Aorta (tissue), 5 donors: ENCODE measurements at regions not wholly inside any gene's neighbourhood (a gene's known extent, or its start where the extent isn't known, plus 50 kb on each side); places are given as distances from the start of the nearest gene placed in this dataset.

Source experiments
- ATAC-seq: fragments of 200-7000 bp; cut with Tn5 transposase; one replicate; pipeline ENCODE4 v1.9.1; 2022; ENCODE audit warnings: moderate library complexity; ENCODE audit not compliant: low FRiP score
- DNase-seq, 2 donors: peaks; one replicate each; pipeline ENCODE4 v3.0.0-alpha.2; 2020
- H3K27ac ChIP-seq, 2 donors: one replicate each; pipeline ENCODE4 v1.5.1; 2013; ENCODE audit warnings: low read length in 2 of 2, mild to moderate bottlenecking in 2 of 2, moderate library complexity in 2 of 2, control low read depth in 1 of 2, inconsistent platforms in 1 of 2, low read depth in 1 of 2
- H3K27me3 ChIP-seq, 2 donors: one replicate each; pipeline ENCODE4 v1.6.1; 2013; ENCODE audit warnings: control low read depth in 1 of 2, low read length in 1 of 2, mild to moderate bottlenecking in 1 of 2, moderate library complexity in 1 of 2; ENCODE audit not compliant: insufficient read depth in 2 of 2, control insufficient read depth in 1 of 2
- H3K36me3 ChIP-seq, 2 donors: one replicate each; pipeline ENCODE4 v1.6.1; 2013; ENCODE audit warnings: control low read depth in 1 of 2, low read length in 1 of 2, mild to moderate bottlenecking in 1 of 2; ENCODE audit not compliant: insufficient read depth in 2 of 2, control insufficient read depth in 1 of 2
- H3K4me1 ChIP-seq, 2 donors: one replicate each; pipeline ENCODE4 v1.6.1; 2013; ENCODE audit warnings: low read length in 2 of 2, control low read depth in 1 of 2, mild to moderate bottlenecking in 1 of 2, moderate library complexity in 1 of 2; ENCODE audit not compliant: insufficient read depth in 2 of 2, control insufficient read depth in 1 of 2
- H3K4me3 ChIP-seq, 2 donors: one replicate each; pipeline ENCODE4 v1.5.1; 2013; ENCODE audit warnings: low read length in 2 of 2, control low read depth in 1 of 2, mild to moderate bottlenecking in 1 of 2
- H3K9me3 ChIP-seq: one replicate; pipeline ENCODE4 v1.6.1; 2013; ENCODE audit warnings: mild to moderate bottlenecking, low read length; ENCODE audit not compliant: control insufficient read depth
- WGBS, 2 donors: extraction: QIAGEN DNeasy Blood & Tissue Kit; methylation state at CpG; one replicate each; pipeline ENCODE4 v1.1.7; 2013; 5-methylcytosine and 5-hydroxymethylcytosine counted together
- intact Hi-C, 2 donors: fragments of 100-400 bp; cut with DNase I; formaldehyde crosslinking; loops; one replicate each; pipeline versions ENCODE4 v1.14.2 to v1.15.0; 2022
- donor health status: healthy with polysubstance abuse.
- donor health status: Bipolar disorder and iron deficiency.
- donor health status: DM: no; HTN: no; CAD: no.
- donor health status: DM: no; HTN: no; CAD: no.
- donor health status: DM: yes; HTN: yes; CAD: no.

- WGBS, 2 donors = 80 to 81% methylated on average over 3 of the region's 3 CpGs
- ATAC-seq (no peak), DNase-seq (no peak)
- H3K4me3 ChIP-seq = no peak overlapping the region
- no peaks in the 10 kb centered on the region for H3K4me1 ChIP-seq
- intact Hi-C loops = no loop called here
- peaks cover 0 to 2% of the 10 kb centered on the region in 2 donors for H3K27me3 ChIP-seq
- H3K36me3 ChIP-seq = no peaks in the 10 kb centered on the region
- no peak overlapping the region for H3K27ac ChIP-seq
- H3K9me3 ChIP-seq = no peaks in the 10 kb centered on the region
Observed at GRCh38 chr6:135105299-135105698, 50.7 kb upstream of the HBS1L start.
